Fibroblast of villous mesenchyme (primary cell): ENCODE measurements at regions not wholly inside any gene's neighbourhood (a gene's known extent, or its start where the extent isn't known, plus 50 kb on each side); places are given as distances from the start of the nearest gene placed in this dataset.

Source experiments
- DNase-seq: peaks from one replicate; pipeline ENCODE4 v3.0.0-alpha.2; 2010; ENCODE audit warnings: low read depth
- H3K4me3 ChIP-seq: 2 replicates; pipeline ENCODE4 v1.5.1; 2011; ENCODE audit warnings: low read depth, mild to moderate bottlenecking, low read length
- CTCF ChIP-seq: IDR thresholded peaks from 2 replicates; pipeline ENCODE4 v1.5.1; 2012; ENCODE audit warnings: low read depth, mild to moderate bottlenecking, low read length; ENCODE audit not compliant: insufficient read depth

GRCh38 chr20:21840991-21841390 lies 135.5 kb downstream of the PAX1 start:
- no peak for TF ChIP-seq CTCF
- no peak for DNase-seq

GRCh38 chr20:21839982-21840381 lies 134.5 kb downstream of the PAX1 start:
- no peak for DNase-seq
- H3K4me3 ChIP-seq: no peak overlapping the region
- TF ChIP-seq CTCF: no peak

More at GRCh38 chr20:21840991-21841390, 135.5 kb downstream of the PAX1 start:
- H3K4me3 ChIP-seq: no peak overlapping the region

- TF ChIP-seq CTCF: no peak
- DNase-seq: no peak
- H3K4me3 ChIP-seq: no peak overlapping the region
These were observed 130.9 kb downstream of the PAX1 start for GRCh38 chr20:21836346-21836745.

GRCh38 chr20:21835042-21835441 lies 129.6 kb downstream of the PAX1 start:
- no peak for TF ChIP-seq CTCF

GRCh38 chr20:21832442-21833385 lies 127.2 kb downstream of the PAX1 start:
- TF ChIP-seq CTCF: no peak
- no peak overlapping the region for H3K4me3 ChIP-seq
- DNase-seq: no peak

More at GRCh38 chr20:21835042-21835441, 129.6 kb downstream of the PAX1 start:
- no peak overlapping the region for H3K4me3 ChIP-seq
- DNase-seq: no peak

- no peak for DNase-seq
- no peak overlapping the region for H3K4me3 ChIP-seq
- TF ChIP-seq CTCF: no peak
These were observed 121.5 kb downstream of the PAX1 start for GRCh38 chr20:21826976-21827375.
